HL-60/S4 treated with phorbol 12-myristate 13-acetate at 8.2 ng/mL for 4 days and 3 days (cell line): ENCODE measurements at regions not wholly inside any gene's neighbourhood (a gene's known extent, or its start where the extent isn't known, plus 50 kb on each side); places are given as distances from the start of the nearest gene placed in this dataset.

Source experiments
- in situ Hi-C: fragments of 300-500 bp; cut with MboI; formaldehyde crosslinking; loops from 2 replicates; pipeline ENCODE4 v1.15.0; 2022; ENCODE audit warnings: low sequenced_read_pairs

DNA sequence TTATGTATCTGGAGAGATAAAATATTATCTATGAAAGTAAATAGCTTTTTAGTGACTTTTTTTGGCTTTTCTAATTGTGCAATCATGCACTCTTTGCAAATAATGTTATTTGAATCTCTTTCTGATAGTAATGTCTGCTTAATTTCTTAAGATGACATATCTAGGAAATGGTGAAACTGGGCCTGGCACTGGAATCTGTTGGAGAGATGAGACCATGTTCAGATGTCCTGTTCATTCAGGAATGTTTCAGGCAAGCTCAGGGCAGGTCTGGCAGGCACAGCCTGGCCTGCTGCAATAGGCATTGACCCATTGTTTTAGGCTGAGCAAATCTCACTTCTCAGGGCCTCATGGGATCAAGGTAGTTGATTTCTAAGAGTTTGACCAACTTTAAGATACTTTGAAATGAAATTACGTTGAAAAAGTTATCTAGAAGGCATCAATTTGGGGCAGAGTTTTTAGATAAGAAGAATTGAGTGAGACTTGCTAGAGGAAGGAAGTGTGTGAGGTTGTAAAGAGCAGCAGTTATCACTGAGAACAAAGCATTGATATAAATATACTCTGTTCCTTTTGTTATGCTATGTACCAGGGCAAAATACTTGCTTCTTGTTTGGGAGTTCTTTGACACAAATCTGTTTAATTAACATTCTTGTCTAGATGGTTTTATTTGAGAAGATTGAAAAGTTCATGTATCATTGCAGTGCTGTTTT lies 133.0 kb upstream of the LEF1 start:
- in situ Hi-C loops: no loop called here

DNA sequence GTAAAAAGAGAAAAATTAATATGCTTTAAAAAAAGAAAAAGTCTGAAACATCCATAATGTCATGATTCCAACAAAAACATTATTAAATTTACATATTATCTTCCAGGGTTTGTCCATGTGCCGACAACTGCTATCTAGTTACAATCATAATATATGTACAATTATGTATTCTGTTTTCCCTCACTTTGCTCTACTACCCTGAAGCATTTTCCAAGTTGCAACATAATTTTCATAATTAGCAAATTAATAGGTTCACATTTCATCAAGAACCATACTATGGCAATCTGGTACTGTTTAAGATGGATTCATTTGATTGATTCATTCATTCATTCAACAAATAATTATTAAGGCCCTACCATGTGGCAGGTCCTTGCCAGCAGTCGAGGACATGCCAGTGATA lies 128.9 kb upstream of the LEF1 start:
- in situ Hi-C loops: no loop called here

GRCh38 chr4:108292229-108292628 lies 123.5 kb upstream of the LEF1 start:
- in situ Hi-C loops: no loop called here

DNA sequence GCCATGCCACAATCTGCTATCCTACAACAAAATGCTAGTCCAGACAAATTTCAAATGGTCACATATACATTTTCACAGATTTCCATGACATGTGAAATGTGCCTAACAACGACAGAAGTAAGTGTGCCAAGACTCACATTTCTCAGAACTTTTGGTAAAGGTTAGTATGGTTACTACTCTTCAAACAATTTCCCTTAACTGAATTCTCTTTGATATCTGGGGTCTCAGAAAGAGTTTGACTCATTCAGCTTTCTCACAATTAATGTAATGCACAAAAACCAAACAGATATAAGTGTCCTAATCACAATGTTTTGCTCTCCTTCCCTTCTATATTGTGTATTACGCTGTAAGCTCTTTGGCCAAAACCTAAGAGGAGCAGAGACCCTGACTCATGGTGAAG lies 122.4 kb upstream of the LEF1 start:
- in situ Hi-C loops: no loop called here

GRCh38 chr4:108287834-108288413 lies 119.2 kb upstream of the LEF1 start:
- in situ Hi-C loops: no loop called here

DNA sequence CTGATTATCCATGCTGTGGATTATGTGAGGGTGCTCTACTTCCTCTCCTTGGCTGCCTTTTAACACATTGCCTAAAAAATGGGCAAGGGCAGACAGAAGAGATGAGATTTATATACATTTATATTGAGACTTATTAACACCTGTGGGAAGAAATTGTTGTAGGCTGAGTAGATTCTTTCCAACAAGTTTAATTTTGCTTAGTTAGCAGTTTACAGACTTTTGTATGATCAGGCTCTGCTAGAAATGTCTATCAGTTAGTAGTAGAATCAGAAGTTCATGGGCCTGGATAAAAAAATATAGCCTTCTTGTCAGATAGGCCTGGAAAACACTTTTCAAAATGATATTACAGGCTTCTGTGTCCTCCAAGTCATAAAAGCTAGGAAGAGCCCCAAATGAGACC lies 111.3 kb upstream of the LEF1 start:
- in situ Hi-C loops: no loop called here

DNA sequence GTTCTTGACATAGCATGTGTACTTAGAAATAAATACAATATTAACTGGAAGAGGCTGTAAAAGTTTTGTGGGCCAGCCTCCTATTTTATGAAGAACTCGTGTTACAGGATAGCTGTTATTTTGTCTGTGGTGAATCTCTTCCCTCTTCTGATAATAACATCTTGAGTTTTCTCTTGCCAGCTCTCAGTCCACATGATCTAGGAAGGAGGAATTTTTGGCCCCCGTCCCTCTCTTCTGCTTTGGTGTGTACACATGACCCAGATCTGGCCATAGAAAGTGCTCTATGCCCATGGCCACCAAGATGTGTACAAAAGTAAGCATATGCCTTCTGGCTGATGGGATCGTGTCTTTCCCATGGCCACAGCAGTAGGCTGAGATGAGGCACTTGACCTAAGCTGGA lies 108.0 kb upstream of the LEF1 start:
- in situ Hi-C loops: no loop called here

DNA sequence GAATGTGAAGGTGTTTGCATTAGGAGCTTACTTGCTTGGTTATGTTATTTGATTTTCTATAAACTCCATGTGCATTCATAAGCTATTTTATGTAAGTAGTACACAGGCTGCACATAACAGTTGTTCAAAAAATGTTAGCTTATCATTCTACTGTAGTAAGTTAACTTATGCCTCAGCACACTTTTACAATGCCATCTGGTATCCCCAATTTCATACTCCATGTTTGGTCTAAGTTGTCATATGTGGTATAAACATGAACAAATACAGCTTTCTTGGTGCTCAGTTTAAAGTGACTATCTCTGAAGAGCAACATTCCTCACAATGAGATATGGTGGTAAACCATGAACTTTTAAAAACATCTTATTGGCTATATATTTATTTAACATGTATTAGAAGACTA lies 104.3 kb upstream of the LEF1 start:
- in situ Hi-C loops: no loop called here

GRCh38 chr4:108272561-108272960 lies 103.8 kb upstream of the LEF1 start:
- in situ Hi-C loops: no loop called here

DNA sequence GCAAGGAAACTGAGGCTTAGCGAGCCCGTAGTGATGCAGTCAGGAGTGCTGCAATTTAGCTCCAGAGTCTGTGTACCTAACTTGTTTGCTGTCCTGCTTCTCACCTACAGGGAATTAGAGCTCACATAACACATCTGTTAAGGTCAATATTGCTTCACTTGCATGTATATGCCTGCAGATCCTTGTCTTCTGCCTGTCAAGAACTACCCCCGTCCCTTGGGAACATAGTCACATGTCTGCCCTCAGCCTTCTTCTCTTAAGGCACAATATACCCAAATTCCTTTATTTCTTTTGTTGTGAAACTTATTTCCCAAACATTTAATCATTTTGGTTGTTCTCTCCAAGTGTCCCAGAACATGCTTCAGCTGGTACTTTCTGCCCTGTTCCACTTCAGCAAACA lies 103.3 kb upstream of the LEF1 start:
- in situ Hi-C loops: no loop called here

DNA sequence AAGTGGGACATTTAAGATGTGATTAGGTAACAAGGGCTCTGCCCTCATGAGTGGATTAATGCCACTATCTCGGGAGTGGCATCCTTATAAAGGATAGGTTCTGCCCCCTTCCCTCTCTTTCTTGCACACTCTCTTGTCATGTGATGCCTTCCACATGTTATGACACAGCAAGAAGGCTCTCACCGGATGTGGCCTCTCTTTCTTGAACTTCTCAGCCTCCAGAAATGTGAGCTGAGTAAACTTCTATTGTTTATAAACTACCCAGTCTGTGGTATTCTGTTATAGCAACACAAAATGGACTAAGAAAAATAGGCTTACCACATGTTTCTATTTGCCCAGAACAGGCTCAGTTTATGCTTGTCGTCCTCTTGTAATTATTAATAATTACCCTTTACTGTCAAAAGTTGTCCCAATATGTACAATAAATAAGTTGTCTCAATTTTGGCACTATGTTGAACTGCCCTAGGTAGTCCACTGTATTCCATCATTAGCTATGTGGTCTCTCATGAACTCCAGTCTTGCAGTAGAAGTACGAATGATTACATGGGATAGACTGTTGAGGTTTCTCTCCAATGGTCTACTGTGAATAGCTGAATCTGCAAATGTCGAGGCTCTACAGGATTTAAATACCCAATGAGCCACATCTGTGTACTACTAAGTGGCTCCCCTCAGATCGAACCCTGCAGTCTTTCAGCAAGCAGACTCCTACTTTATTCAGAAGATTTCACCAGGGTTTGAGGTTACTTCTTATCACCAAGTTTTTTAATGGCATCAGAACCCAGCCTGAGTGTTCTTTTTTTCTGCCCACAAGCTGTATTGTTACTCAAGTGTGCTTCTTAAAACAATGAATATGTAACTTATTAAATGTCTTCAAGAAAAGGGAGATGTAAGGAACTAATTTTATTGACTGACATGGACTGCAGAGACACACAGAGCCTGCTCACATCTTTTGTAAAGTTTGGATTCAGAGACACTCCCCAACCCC lies 102.0 kb upstream of the LEF1 start:
- in situ Hi-C loops: no loop called here

GRCh38 chr4:108264693-108265092 lies 96.0 kb upstream of the LEF1 start:
- in situ Hi-C loops: no loop called here

DNA sequence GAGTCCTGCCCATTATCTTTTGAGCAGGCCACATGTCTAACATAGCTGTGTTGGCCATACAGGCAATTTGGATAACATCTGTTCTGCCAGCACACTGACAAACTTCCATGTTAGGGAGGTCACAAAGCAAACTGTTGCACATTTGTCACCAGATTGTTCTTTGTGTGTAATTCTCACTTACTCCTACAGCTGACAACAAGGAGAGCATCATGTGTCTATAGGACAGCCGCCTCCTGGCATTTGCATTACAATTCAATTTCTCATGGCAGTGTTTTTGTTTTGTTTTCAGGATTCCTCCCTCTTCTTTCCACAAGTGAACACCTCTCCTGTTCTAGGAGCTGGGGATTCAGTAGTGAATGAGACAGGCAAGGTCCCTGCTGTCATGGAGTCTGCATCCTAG lies 94.3 kb upstream of the LEF1 start:
- in situ Hi-C loops: no loop called here

DNA sequence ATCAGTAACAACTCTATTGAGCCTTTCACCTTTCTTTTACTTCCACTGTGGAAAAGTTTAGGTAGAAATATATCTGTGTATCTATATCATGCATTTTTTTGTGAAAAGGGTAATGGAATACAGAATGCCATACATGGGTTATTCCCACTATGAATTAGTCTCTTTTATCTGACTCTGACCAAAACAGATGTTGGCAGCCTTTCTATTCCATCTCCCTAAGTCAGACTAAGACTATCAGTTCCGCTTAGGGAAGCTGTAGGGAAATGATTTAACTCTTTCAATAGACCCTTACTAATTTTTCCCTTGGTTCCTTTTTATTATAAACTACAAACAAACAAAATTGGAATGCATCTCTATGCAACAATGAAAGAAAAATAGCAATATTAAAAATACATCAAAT lies 92.3 kb upstream of the LEF1 start:
- in situ Hi-C loops: no loop called here

DNA sequence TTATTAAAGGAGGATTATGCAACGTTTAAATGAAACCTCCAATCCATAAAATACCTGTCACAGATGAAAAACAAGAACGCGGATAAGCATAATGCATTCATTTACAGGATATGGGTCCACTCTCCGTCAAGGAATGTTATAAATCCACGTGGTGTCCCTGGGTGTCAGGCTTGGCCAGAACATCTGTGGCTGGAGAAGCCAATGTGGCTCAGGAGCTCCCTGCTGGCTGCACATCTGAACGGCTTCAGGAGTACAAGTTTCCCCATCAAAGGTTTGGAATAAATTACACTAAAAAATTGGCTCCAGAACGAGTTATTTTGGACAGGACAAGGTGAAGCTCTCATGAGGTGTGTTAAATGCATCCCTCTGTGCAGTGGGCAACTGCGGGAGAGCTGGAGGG lies 87.8 kb upstream of the LEF1 start:
- in situ Hi-C loops: no loop called here

GRCh38 chr4:108255203-108255747 lies 86.5 kb upstream of the LEF1 start:
- in situ Hi-C loops: no loop called here

DNA sequence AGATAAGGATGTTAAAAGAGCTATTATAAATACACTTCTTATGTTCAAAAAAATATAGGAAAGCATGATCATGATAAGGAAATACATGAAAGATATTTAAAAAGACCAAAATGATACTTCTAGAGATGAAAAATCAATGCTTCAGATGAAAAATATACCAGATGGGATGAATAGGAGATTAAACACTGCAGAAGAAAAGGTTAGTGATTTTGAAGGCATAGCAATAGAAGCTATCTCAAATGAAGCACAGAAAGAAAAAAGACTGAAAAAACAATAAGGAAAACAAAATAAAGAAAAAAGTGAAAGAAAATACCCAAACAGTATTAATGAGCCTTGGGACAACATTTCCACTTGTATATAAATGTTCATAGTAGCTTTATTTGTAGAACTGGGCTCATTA lies 80.7 kb upstream of the LEF1 start:
- in situ Hi-C loops: no loop called here

DNA sequence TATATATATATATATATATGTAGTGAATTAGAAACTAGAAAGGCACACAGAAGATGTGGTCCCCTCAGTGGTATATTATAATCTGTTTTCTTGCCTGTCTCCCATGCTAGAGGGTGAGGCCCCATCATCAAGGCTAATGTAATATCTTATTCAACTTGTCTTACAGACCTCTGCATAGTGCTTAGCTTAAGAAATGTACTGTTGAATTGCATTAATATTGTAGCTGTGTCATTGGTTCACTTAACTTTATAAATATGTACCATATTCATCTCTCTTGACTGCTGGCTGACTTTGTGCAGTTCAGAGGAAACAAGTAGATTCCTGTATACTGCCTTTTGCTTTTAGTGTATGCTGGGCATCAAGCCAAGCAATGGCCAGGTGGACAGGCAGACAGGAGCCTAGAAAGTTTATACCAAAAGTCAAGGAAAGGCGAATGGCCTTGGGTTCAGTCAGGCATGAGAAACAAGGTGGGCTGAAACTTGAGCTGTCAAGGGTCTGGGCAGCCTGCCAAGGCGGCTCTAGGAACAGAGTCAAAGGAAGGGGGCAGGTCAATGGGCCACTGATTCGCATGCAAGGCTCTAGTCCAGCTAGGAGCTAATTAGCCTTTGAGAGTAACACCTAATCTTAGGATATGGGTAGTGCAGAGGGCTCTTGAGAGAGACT lies 78.8 kb upstream of the LEF1 start:
- in situ Hi-C loops: no loop called here

DNA sequence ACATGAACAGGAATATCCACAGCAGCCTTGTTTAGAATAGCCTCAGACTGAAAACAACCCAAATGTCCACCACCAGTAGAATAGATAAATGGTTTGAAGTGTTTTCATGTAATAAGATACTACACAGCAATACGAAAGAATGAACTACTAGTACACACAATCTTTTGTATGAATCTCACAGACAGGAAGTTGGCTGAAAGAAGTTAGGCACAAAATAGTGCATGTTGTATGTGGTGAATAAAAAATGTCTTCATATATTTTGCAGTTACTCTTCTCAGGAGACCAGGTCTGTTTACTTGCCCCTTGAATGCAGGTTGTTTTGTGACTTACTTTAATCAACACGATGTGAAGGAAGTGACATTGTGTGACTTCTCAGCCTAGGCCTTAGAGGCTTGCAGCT lies 75.9 kb upstream of the LEF1 start:
- in situ Hi-C loops: no loop called here

DNA sequence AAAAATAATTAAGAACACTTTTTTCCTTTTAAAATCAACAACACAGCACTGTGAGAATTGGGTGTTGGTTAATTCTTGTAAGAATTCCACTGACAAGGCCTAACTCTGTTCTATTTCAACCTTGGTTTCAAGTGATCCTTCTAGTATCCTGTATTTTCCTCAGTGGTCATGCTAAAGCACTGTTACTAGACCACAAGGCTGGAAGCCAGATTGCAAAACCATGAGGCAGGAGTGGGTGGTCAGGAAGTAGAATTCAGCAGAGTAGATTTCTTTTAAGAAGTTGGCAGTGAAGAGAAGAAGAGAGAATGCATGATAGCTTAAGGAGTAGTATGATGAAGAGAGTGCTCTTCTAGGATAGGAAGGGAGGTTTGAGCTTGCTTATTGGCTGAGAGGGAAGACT lies 71.6 kb upstream of the LEF1 start:
- in situ Hi-C loops: no loop called here

GRCh38 chr4:108237693-108238092 lies 69.0 kb upstream of the LEF1 start:
- in situ Hi-C loops: no loop called here
